ENCODE measurements at regions not wholly inside any gene's neighbourhood (a gene's known extent, or its start where the extent isn't known, plus 50 kb on each side); places are given as distances from the start of the nearest gene placed in this dataset.

GRCh38 chr2:169426069-169426663, 53.1 kb upstream of the BBS5 start:
- no peak overlapping the region for H3K27ac ChIP-seq
- H3K9me3 ChIP-seq, result peaks cover 0 to 9% of the 10 kb centered on the region in 2 donors
- DNase-seq (no peak), ATAC-seq (no peak)
- TF ChIP-seq CTCF (IDR thresholded peaks at IDR 0.05), result no peak
- no peaks in the 10 kb centered on the region for H3K4me1 ChIP-seq
- no peaks in the 10 kb centered on the region for H3K27me3 ChIP-seq
- no peaks in the 10 kb centered on the region for H3K36me3 ChIP-seq
- intact Hi-C loops (cut with DNase I), result no loop called here
- no peak overlapping the region for H3K4me3 ChIP-seq

GRCh38 chr2:169422120-169422519, 57.2 kb upstream of the BBS5 start:
- Histone ChIP-seq H3K27ac (no peak overlapping the region), H3K36me3 (no peaks in the 10 kb centered on the region), H3K4me3 (no peak overlapping the region), H3K4me1 (no peaks in the 10 kb centered on the region), H3K9me3 (no peaks in the 10 kb centered on the region), H3K27me3 (peaks cover 0 to 5% of the 10 kb centered on the region in 2 donors)
- TF ChIP-seq CTCF (IDR thresholded peaks at IDR 0.05), result no peak
- intact Hi-C loops (cut with DNase I), result no loop called here
- no peak for DNase-seq
- ATAC-seq, result no peak

- ATAC-seq (peak; percentile 42), DNase-seq (no peak)
- no peaks in the 10 kb centered on the region for H3K4me1 ChIP-seq
Measured at GRCh38 chr2:169415233-169415748, 53.0 kb upstream of the LRP2 start.

More at GRCh38 chr2:169415233-169415748, 53.0 kb upstream of the LRP2 start:
- TF ChIP-seq CTCF (IDR thresholded peaks at IDR 0.05), result no peak
- no peak overlapping the region for H3K4me3 ChIP-seq
- intact Hi-C loops (cut with DNase I), result no loop called here
- no peaks in the 10 kb centered on the region for H3K9me3 ChIP-seq
- H3K27ac ChIP-seq, result no peak overlapping the region
- H3K27me3 ChIP-seq, result peaks cover 0 to 16% of the 10 kb centered on the region in 2 donors
- no peaks in the 10 kb centered on the region for H3K36me3 ChIP-seq

Data from left lung (tissue), 4 donors.